Stimulated activated CD4-positive, alpha-beta T cell treated with anti-CD3 and anti-CD28 coated beads, Interleukin-4, amount 100 ng/mL, for 1 hour (primary cell): ENCODE measurements at regions not wholly inside any gene's neighbourhood (a gene's known extent, or its start where the extent isn't known, plus 50 kb on each side); places are given as distances from the start of the nearest gene placed in this dataset.

Experiments
- DNase-seq: peaks from one replicate; pipeline ENCODE4 v3.0.0-alpha.2; 2020

GRCh38 chr2:240227538-240228428 lies 87.3 kb upstream of the OTOS start:
- DNase-seq: no peak

GRCh38 chr2:240229005-240229404 lies 88.5 kb upstream of the OTOS start:
- no peak for DNase-seq

GRCh38 chr2:240229603-240230235 lies 89.3 kb upstream of the OTOS start:
- no peak for DNase-seq

GRCh38 chr2:240230291-240230931 lies 90.0 kb upstream of the OTOS start:
- no peak for DNase-seq

- no peak for DNase-seq
These were observed 91.4 kb upstream of the OTOS start for GRCh38 chr2:240231838-240232244.

GRCh38 chr2:240232264-240232915 lies 91.9 kb upstream of the OTOS start:
- DNase-seq: no peak

- peak; percentile 71 for DNase-seq
These were observed 92.8 kb upstream of the OTOS start for GRCh38 chr2:240232961-240233884.

- no peak for DNase-seq
These were observed 93.5 kb upstream of the OTOS start for GRCh38 chr2:240233885-240234502.

GRCh38 chr2:240234503-240234951 lies 94.1 kb upstream of the OTOS start:
- no peak for DNase-seq

- no peak for DNase-seq
These were observed 94.8 kb upstream of the OTOS start for GRCh38 chr2:240235149-240235803.

- DNase-seq: no peak
These were observed 95.4 kb upstream of the OTOS start for GRCh38 chr2:240235811-240236210.

GRCh38 chr2:240236217-240237111 lies 96.0 kb upstream of the OTOS start:
- no peak for DNase-seq

- DNase-seq: no peak
These were observed 97.2 kb upstream of the OTOS start for GRCh38 chr2:240237609-240238174.

GRCh38 chr2:240238201-240238600 lies 97.7 kb upstream of the OTOS start:
- no peak for DNase-seq

- DNase-seq: no peak
These were observed 98.3 kb upstream of the OTOS start for GRCh38 chr2:240238786-240239185.

- DNase-seq: no peak
These were observed 98.9 kb upstream of the OTOS start for GRCh38 chr2:240239325-240239724.

GRCh38 chr2:240240017-240240734 lies 99.7 kb upstream of the OTOS start:
- DNase-seq: no peak

- DNase-seq: no peak
These were observed 100.3 kb upstream of the OTOS start for GRCh38 chr2:240240781-240241180.

- DNase-seq: no peak
These were observed 101.1 kb upstream of the OTOS start for GRCh38 chr2:240241572-240241971.
